ENCODE measurements at regions not wholly inside any gene's neighbourhood (a gene's known extent, or its start where the extent isn't known, plus 50 kb on each side); places are given as distances from the start of the nearest gene placed in this dataset.

DNA sequence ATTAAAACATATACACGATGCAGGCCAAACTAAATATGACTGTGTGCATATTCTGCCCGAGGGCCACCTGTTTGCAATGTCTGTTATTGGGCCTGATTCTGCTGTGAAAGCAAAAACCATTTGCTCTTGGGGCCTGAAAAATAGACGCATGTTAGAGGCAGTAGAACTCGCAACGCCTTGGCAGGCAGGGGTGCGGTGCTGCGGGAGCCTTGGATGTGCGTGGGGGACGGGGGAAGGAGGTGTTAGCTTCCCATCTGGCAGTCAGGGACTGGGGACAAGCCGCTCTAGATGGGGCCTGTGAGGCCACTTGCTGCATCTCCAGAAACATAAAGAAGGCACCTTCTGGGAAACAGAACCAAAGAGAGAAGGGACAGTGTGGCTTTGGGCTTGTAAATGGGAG, 216.3 kb downstream of the PHETA1 start (continued):
- TF ChIP-seq, protein P1, sequence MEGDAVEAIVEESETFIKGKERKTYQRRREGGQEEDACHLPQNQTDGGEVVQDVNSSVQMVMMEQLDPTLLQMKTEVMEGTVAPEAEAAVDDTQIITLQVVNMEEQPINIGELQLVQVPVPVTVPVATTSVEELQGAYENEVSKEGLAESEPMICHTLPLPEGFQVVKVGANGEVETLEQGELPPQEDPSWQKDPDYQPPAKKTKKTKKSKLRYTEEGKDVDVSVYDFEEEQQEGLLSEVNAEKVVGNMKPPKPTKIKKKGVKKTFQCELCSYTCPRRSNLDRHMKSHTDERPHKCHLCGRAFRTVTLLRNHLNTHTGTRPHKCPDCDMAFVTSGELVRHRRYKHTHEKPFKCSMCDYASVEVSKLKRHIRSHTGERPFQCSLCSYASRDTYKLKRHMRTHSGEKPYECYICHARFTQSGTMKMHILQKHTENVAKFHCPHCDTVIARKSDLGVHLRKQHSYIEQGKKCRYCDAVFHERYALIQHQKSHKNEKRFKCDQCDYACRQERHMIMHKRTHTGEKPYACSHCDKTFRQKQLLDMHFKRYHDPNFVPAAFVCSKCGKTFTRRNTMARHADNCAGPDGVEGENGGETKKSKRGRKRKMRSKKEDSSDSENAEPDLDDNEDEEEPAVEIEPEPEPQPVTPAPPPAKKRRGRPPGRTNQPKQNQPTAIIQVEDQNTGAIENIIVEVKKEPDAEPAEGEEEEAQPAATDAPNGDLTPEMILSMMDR (IDR thresholded peaks at IDR 0.05; ENCODE audit: control extremely low read depth in 1 of 3, insufficient read depth in 1 of 3, low read depth in 1 of 3, low read length in 3 of 3) = no peak
- TF ChIP-seq, protein P2, sequence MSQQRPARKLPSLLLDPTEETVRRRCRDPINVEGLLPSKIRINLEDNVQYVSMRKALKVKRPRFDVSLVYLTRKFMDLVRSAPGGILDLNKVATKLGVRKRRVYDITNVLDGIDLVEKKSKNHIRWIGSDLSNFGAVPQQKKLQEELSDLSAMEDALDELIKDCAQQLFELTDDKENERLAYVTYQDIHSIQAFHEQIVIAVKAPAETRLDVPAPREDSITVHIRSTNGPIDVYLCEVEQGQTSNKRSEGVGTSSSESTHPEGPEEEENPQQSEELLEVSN (IDR thresholded peaks at IDR 0.05) = no peak
- TF ChIP-seq, protein P3, sequence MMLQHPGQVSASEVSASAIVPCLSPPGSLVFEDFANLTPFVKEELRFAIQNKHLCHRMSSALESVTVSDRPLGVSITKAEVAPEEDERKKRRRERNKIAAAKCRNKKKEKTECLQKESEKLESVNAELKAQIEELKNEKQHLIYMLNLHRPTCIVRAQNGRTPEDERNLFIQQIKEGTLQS (IDR thresholded peaks at IDR 0.05; ENCODE audit: insufficient read depth, low read depth, low read length) = no peak
- TF ChIP-seq KDM4A (IDR thresholded peaks at IDR 0.05; ENCODE audit: low read depth, low read length, severe bottlenecking) = no peak
- TF ChIP-seq BACH1 (IDR thresholded peaks at IDR 0.05; ENCODE audit: low read length) = no peak
- TF ChIP-seq ZNF274 (IDR thresholded peaks at IDR 0.05; ENCODE audit: borderline replicate concordance, extremely low read depth, low read length) = no peak
